ENCODE measurements at regions not wholly inside any gene's neighbourhood (a gene's known extent, or its start where the extent isn't known, plus 50 kb on each side); places are given as distances from the start of the nearest gene placed in this dataset.

DNA sequence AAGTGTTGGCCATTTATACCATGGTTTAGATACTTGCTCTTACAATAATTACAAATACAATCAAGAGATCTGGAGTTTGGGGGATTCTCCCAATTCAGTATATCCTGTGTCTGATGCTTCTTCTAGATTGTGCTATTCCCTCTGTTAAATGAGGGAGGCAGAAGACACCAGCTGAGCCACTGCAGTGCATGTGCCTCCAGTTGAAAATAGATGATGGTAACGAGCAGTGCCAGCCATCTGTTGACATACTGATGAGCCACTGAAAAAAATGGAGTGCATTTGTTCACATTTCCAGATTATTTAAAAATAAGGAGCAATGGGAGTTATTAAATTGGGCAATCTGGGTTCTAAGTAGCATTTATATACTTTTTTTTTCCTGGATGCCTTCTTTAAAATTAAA lies 1428.0 kb upstream of the TENM4 start:
- BruUV-seq (replicated peaks): no TSS peak
- H3K27ac ChIP-seq (ENCODE audit: control insufficient read depth, insufficient read depth): no peak overlapping the region
- no peaks in the 10 kb centered on the region for H4K20me1 ChIP-seq (ENCODE audit: control insufficient read depth, insufficient read depth)
- no peaks in the 10 kb centered on the region for H3K27me3 ChIP-seq (replicated peaks in 1 of 2; ENCODE audit: control insufficient read depth in 2 of 2, insufficient read depth in 2 of 2, low read length in 1 of 2)
- RAD21 ChIA-PET (ENCODE audit: unreplicated experiment): no interaction called here
- no peak for FAIRE-seq
- no peaks in the 10 kb centered on the region; the same call in 1 of the 2 replicates for H3K4me1 ChIP-seq (ENCODE audit: control insufficient read depth, insufficient read depth, low read length)
- no peak for ATAC-seq
- no peak overlapping the region for H3K9ac ChIP-seq (ENCODE audit: control insufficient read depth, insufficient read depth, low read length)
- TF ChIP-seq RFX5 (IDR thresholded peaks at IDR 0.05; ENCODE audit: low read depth, low read length): no peak
- TF ChIP-seq RAD21 (IDR thresholded peaks at IDR 0.05; ENCODE audit: insufficient read depth, low read depth, low read length): no peak
- no peak for TF ChIP-seq POLR2AphosphoS2 (IDR thresholded peaks at IDR 0.05; ENCODE audit: low read depth, low read length)
- no peak for TF ChIP-seq TCF7 (IDR thresholded peaks at IDR 0.05; ENCODE audit: borderline replicate concordance)
- TF ChIP-seq ASH2L (IDR thresholded peaks at IDR 0.05; ENCODE audit: borderline replicate concordance, low read depth): no peak
- TF ChIP-seq TBL1XR1 (IDR thresholded peaks at IDR 0.05; ENCODE audit: low read depth, low read length): no peak
- TF ChIP-seq ZNF384 (IDR thresholded peaks at IDR 0.05; ENCODE audit: borderline replicate concordance, low read depth, low read length): no peak
- no peak for TF ChIP-seq RCOR1 (conservative IDR thresholded peaks at IDR 0.05; ENCODE audit: low read depth, low read length)
- no peak for TF ChIP-seq POU2F2 (IDR thresholded peaks at IDR 0.05; ENCODE audit: borderline replicate concordance, low read depth, low read length)
- TF ChIP-seq CREM (IDR thresholded peaks at IDR 0.05; ENCODE audit: low read depth): no peak
- TF ChIP-seq TCF12 (IDR thresholded peaks at IDR 0.05; ENCODE audit: low read depth, low read length): no peak
- no peak for TF ChIP-seq STAT3 (IDR thresholded peaks at IDR 0.05; ENCODE audit: low read depth, low read length)
- TF ChIP-seq ZSCAN29 (IDR thresholded peaks at IDR 0.05): no peak
- TF ChIP-seq GATAD2B (conservative IDR thresholded peaks at IDR 0.05; ENCODE audit: low read depth): no peak
- H3K79me2 ChIP-seq (ENCODE audit: control insufficient read depth, insufficient read depth, low read length): no peaks in the 10 kb centered on the region
- intact Hi-C loops (cut with micrococcal nuclease; ENCODE audit: unreplicated experiment) (no loop called here), in situ Hi-C loops (cut with MboI) (no loop called here)
- WGBS (ENCODE audit: insufficient coverage, insufficient replicate concordance, low lambda C conversion rate, missing lambda C conversion rate): 0% methylated on average over 1 of the region's 1 CpG
- SMC1A ChIA-PET (ENCODE audit: uncharacterized antibody, unreplicated experiment): interaction anchor here (1.3 to 1.5 kb wide), 3 partner anchors 21 to 31 kb away, joined by 3 to 4 read pairs (median 3); no protein-coding TSS in a partner anchor
- CTCF ChIA-PET: no interaction called here
- no peak overlapping the region for H3K4me3 ChIP-seq
- no peak for DNase-seq (ENCODE audit: low read depth, low spot score)
- POLR2A ChIA-PET: no interaction called here
- no peaks in the 10 kb centered on the region for H3K36me3 ChIP-seq (ENCODE audit: control insufficient read depth in 2 of 2, insufficient read depth in 2 of 2, low read length in 1 of 2)
- H3K4me2 ChIP-seq (ENCODE audit: control insufficient read depth, insufficient read depth): no peak overlapping the region
- H2AFZ ChIP-seq (ENCODE audit: control insufficient read depth, low read depth, low read length): no peak overlapping the region
- no peaks in the 10 kb centered on the region for H3K9me3 ChIP-seq (replicated peaks; ENCODE audit: control insufficient read depth, insufficient read depth, low read length)
